AG09309 (cell line): ENCODE measurements at regions not wholly inside any gene's neighbourhood (a gene's known extent, or its start where the extent isn't known, plus 50 kb on each side); places are given as distances from the start of the nearest gene placed in this dataset.
A peak's percentile ranks its signal among the peaks of the same experiment; 100 is the strongest.

ENCODE experiments used
- DNase-seq: peaks from one replicate; pipeline ENCODE4 v3.0.0-alpha.2; 2010; ENCODE audit warnings: low read depth
- H3K4me3 ChIP-seq: 2 replicates; pipeline ENCODE4 v1.5.1; 2011; ENCODE audit warnings: mild to moderate bottlenecking, low read depth, low read length, moderate library complexity; ENCODE audit not compliant: control insufficient read depth
- CTCF ChIP-seq: IDR thresholded peaks from 2 replicates; pipeline ENCODE4 v1.5.1; 2011; ENCODE audit warnings: mild to moderate bottlenecking, low read depth, low read length, inconsistent platforms; ENCODE audit not compliant: insufficient read depth, control insufficient read depth; ENCODE audit errors: missing control alignments

GRCh38 chr2:64876137-64876647 lies 113.0 kb upstream of the SLC1A4 start:
- peak; percentile 46 for DNase-seq
- TF ChIP-seq CTCF = no peak
- H3K4me3 ChIP-seq = no peak overlapping the region

- TF ChIP-seq CTCF = no peak
Measured at GRCh38 chr2:64879745-64880144, 109.5 kb upstream of the SLC1A4 start.

GRCh38 chr2:64880193-64880951 lies 108.8 kb upstream of the SLC1A4 start:
- TF ChIP-seq CTCF = no peak
- no peak for DNase-seq
- no peak overlapping the region for H3K4me3 ChIP-seq

More at GRCh38 chr2:64879745-64880144, 109.5 kb upstream of the SLC1A4 start:
- no peak for DNase-seq
- H3K4me3 ChIP-seq = no peak overlapping the region

- DNase-seq = no peak
- TF ChIP-seq CTCF = no peak
- no peak overlapping the region for H3K4me3 ChIP-seq
Measured at GRCh38 chr2:64881037-64881492, 108.1 kb upstream of the SLC1A4 start.

- DNase-seq = no peak
- no peak overlapping the region for H3K4me3 ChIP-seq
- TF ChIP-seq CTCF = no peak
Measured at GRCh38 chr2:64887565-64887964, 101.6 kb upstream of the SLC1A4 start.

GRCh38 chr2:64888591-64889309 lies 100.4 kb upstream of the SLC1A4 start:
- no peak overlapping the region for H3K4me3 ChIP-seq
- DNase-seq = peak; percentile 43
- TF ChIP-seq CTCF = peak; percentile 69
